DND-41 (cell line): ENCODE measurements at regions not wholly inside any gene's neighbourhood (a gene's known extent, or its start where the extent isn't known, plus 50 kb on each side); places are given as distances from the start of the nearest gene placed in this dataset.

Experiments used
- ATAC-seq: fragments of 200-7000 bp; cut with Tn5 transposase; 3 replicates; pipeline ENCODE4 v1.9.1; 2021; ENCODE audit warnings: low read depth; ENCODE audit not compliant: insufficient read depth
- DNase-seq: peaks from one replicate; pipeline ENCODE4 v3.0.0-alpha.2; 2020
- H2AFZ ChIP-seq: 2 replicates; pipeline ENCODE4 v1.6.0; 2012; ENCODE audit warnings: low read depth, low read length
- H3K27ac ChIP-seq: 2 replicates; pipeline ENCODE4 v1.5.1; 2012; ENCODE audit warnings: low read length, inconsistent platforms
- H3K27me3 ChIP-seq: fragments of 200-600 bp; sonication (generic); 2 replicates; pipeline ENCODE4 v1.6.0; 2012; ENCODE audit warnings: low read length, mild to moderate bottlenecking, inconsistent platforms; ENCODE audit not compliant: insufficient read depth, poor library complexity
- H3K36me3 ChIP-seq: 2 replicates; pipeline ENCODE4 v1.5.1; 2012; ENCODE audit warnings: low read length, inconsistent platforms; ENCODE audit not compliant: insufficient read depth
- H3K4me1 ChIP-seq: 2 replicates; pipeline ENCODE4 v1.5.1; 2012; ENCODE audit warnings: mild to moderate bottlenecking, low read length; ENCODE audit not compliant: insufficient read depth
- H3K4me2 ChIP-seq: 2 replicates; pipeline ENCODE4 v1.6.0; 2012; ENCODE audit warnings: mild to moderate bottlenecking, moderate library complexity, low read length, inconsistent platforms; ENCODE audit not compliant: insufficient read depth
- H3K4me3 ChIP-seq, 2 experiments: fragments of 200-600 bp in 1 of 2; shearing (Covaris generic) in 1 of 2; 2 replicates each; pipeline ENCODE4 v1.5.1; 2012 to 2016; ENCODE audit warnings: inconsistent platforms in 2 of 2, low read length in 2 of 2, mild to moderate bottlenecking in 2 of 2, low read depth in 1 of 2, moderate library complexity in 1 of 2
- H3K79me2 ChIP-seq: 2 replicates; pipeline ENCODE4 v1.6.0; 2012; ENCODE audit warnings: low read length, inconsistent platforms; ENCODE audit not compliant: insufficient read depth
- H3K9ac ChIP-seq: 2 replicates; pipeline ENCODE4 v1.6.0; 2012; ENCODE audit warnings: low read depth, mild to moderate bottlenecking, inconsistent platforms, low read length, moderate library complexity
- H3K9me3 ChIP-seq: 2 replicates; pipeline ENCODE4 v1.5.1; 2012; ENCODE audit warnings: low read length, moderate library complexity, mild to moderate bottlenecking, inconsistent platforms; ENCODE audit not compliant: insufficient read depth, severe bottlenecking
- H4K20me1 ChIP-seq: 2 replicates; pipeline ENCODE4 v1.6.0; 2012; ENCODE audit warnings: low read length; ENCODE audit not compliant: insufficient read depth
- EZH2 ChIP-seq: IDR thresholded peaks from 3 replicates; pipeline ENCODE4 v1.6.1; 2012; ENCODE audit warnings: borderline replicate concordance, low read depth, mild to moderate bottlenecking, moderate library complexity, low read length, inconsistent platforms; ENCODE audit not compliant: severe bottlenecking
- TF ChIP-seq, protein P1 (sequence below): IDR thresholded peaks from 2 replicates; pipeline ENCODE4 v1.5.1; 2012; ENCODE audit warnings: borderline replicate concordance, low read length, moderate library complexity, mild to moderate bottlenecking; ENCODE audit not compliant: poor library complexity, severe bottlenecking; ENCODE audit errors: extremely low read depth

DNA sequence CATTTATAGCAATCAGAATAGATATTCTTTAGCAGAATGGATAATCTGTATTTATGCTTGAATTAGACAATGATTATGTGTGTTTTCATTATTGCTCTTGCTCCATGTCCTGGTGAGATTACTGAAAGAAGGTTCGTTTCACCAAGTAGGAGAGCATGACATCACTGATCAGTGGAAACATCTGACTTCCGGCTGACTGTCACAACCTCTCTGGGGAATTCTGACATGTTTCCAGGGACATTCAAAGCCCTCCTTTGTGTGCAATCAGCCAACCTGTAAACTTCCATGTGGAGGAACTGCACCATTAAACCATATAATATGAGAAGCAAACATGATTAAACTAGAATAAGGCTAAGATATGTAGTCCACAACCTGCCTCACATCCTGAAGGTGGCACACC, 424.8 kb upstream of the ADGRL4 start:
- H2AFZ ChIP-seq = no peak overlapping the region
- no peaks in the 10 kb centered on the region for H4K20me1 ChIP-seq
- no peaks in the 10 kb centered on the region for H3K4me1 ChIP-seq
- TF ChIP-seq, protein P1, sequence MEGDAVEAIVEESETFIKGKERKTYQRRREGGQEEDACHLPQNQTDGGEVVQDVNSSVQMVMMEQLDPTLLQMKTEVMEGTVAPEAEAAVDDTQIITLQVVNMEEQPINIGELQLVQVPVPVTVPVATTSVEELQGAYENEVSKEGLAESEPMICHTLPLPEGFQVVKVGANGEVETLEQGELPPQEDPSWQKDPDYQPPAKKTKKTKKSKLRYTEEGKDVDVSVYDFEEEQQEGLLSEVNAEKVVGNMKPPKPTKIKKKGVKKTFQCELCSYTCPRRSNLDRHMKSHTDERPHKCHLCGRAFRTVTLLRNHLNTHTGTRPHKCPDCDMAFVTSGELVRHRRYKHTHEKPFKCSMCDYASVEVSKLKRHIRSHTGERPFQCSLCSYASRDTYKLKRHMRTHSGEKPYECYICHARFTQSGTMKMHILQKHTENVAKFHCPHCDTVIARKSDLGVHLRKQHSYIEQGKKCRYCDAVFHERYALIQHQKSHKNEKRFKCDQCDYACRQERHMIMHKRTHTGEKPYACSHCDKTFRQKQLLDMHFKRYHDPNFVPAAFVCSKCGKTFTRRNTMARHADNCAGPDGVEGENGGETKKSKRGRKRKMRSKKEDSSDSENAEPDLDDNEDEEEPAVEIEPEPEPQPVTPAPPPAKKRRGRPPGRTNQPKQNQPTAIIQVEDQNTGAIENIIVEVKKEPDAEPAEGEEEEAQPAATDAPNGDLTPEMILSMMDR = no peak
- no peak for TF ChIP-seq EZH2
- DNase-seq = no peak
- H3K79me2 ChIP-seq = no peaks in the 10 kb centered on the region
- H3K4me2 ChIP-seq = no peak overlapping the region
- no peak overlapping the region for H3K9ac ChIP-seq
- H3K36me3 ChIP-seq = no peaks in the 10 kb centered on the region
- H3K4me3 ChIP-seq = no peak overlapping the region
- H3K27ac ChIP-seq = no peak overlapping the region
- no peaks in the 10 kb centered on the region for H3K9me3 ChIP-seq
- ATAC-seq = no peak
- no peaks in the 10 kb centered on the region for H3K27me3 ChIP-seq

DNA sequence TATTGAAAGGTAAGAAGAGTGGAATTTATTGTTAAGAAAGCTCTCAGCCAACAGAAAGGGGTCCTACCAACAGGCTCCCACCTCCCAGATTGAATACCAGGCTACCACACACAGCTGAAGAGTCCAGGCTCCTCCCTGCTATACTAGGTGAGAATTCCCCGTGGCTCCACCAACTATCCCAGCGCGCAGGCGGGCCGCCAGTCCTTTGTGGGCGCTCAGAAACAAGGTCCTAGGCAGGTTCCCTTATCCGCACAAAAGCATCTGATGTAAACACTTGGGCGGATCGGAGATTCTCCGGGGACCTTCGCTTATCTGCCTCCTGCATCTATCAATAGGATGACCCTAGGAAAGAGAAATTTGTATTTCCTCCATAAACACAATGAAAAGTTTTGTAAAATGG, 423.9 kb upstream of the ADGRL4 start:
- Histone ChIP-seq H2AFZ (no peak overlapping the region), H3K9me3 (no peaks in the 10 kb centered on the region), H3K36me3 (no peaks in the 10 kb centered on the region), H4K20me1 (no peaks in the 10 kb centered on the region), H3K27ac (no peak overlapping the region), H3K4me2 (no peak overlapping the region), H3K79me2 (no peaks in the 10 kb centered on the region), H3K27me3 (no peaks in the 10 kb centered on the region), H3K4me1 (no peaks in the 10 kb centered on the region), H3K4me3 (no peak overlapping the region), H3K9ac (no peak overlapping the region)
- DNase-seq (no peak), ATAC-seq (no peak)
- TF ChIP-seq, protein P1 = no peak
- TF ChIP-seq EZH2 = no peak

DNA sequence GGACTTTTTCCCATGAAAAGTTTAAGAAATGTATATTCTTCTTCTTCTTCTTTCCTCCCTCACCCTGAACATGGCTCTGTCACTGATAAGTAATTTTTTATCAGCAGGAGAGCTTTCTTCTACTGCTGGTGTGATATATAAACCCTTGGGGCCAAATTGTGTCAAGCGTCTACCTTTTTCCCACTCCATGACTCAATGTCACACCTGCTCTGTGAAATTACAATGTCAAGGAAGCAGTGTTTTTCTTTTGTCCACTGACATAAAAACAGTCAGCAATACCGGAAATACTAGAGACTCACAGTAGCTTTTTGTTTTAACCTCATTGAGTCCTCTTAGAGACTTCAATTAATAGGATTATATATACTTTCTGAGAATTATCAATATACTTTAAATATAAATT, 416.2 kb upstream of the ADGRL4 start:
- no peak for TF ChIP-seq EZH2
- TF ChIP-seq, protein P1 = no peak
- ATAC-seq = no peak
- Histone ChIP-seq H3K27ac (no peak overlapping the region), H4K20me1 (no peaks in the 10 kb centered on the region), H3K9me3 (no peaks in the 10 kb centered on the region), H3K4me3 (no peak overlapping the region), H3K9ac (no peak overlapping the region), H2AFZ (no peak overlapping the region), H3K36me3 (no peaks in the 10 kb centered on the region), H3K4me1 (no peaks in the 10 kb centered on the region), H3K79me2 (no peaks in the 10 kb centered on the region), H3K4me2 (no peak overlapping the region), H3K27me3 (no peaks in the 10 kb centered on the region)
- DNase-seq = no peak

DNA sequence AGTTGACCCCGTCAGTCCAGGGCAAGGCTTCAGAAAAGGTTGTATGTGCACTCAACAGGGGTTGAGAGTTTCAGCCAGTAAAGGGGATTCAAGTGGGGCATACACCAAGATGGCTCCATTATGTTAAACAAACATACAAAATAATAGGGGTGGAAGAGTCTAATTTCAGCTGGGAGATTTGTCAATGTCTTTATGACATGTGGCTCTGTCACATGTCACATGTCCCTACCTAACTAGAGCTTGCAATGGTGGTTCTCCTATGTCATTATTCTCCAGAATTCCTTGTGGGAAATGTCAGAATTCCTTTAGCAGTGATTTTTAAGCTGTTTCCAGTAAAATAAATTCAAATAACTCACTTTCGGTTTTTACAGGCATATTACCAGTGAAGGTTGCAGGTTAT, 392.0 kb upstream of the ADGRL4 start:
- Histone ChIP-seq H3K4me3 (no peak overlapping the region), H4K20me1 (no peaks in the 10 kb centered on the region), H3K27ac (no peak overlapping the region), H3K36me3 (no peaks in the 10 kb centered on the region), H3K9me3 (no peaks in the 10 kb centered on the region), H2AFZ (no peak overlapping the region), H3K79me2 (no peaks in the 10 kb centered on the region), H3K4me1 (no peaks in the 10 kb centered on the region), H3K27me3 (no peaks in the 10 kb centered on the region), H3K4me2 (no peak overlapping the region), H3K9ac (no peak overlapping the region)
- no peak for TF ChIP-seq EZH2
- TF ChIP-seq, protein P1 = no peak
- no peak for ATAC-seq
- DNase-seq = no peak
